Gastroesophageal sphincter (tissue), 3 donors: ENCODE measurements at regions not wholly inside any gene's neighbourhood (a gene's known extent, or its start where the extent isn't known, plus 50 kb on each side); places are given as distances from the start of the nearest gene placed in this dataset.

ENCODE experiments used
- CTCF ChIP-seq, 4 experiments: fragments of 200-600 bp in 2 of 4; fragments of 450-650 bp in 2 of 4; sonication (generic) in 1 of 4; IDR thresholded peaks; one replicate each; pipeline ENCODE4 v1.5.1; 2017 to 2019; ENCODE audit warnings: antibody characterized with exemption in 4 of 4, mild to moderate bottlenecking in 2 of 4, moderate library complexity in 2 of 4
- POLR2A ChIP-seq, 2 donors: fragments of 450-650 bp; IDR thresholded peaks; one replicate each; pipeline ENCODE4 v1.6.1; 2017; ENCODE audit warnings: antibody characterized with exemption in 2 of 2, mild to moderate bottlenecking in 2 of 2, moderate library complexity in 1 of 2

- TF ChIP-seq POLR2A (IDR thresholded peaks at IDR 0.05) = no peak
- no peak for TF ChIP-seq CTCF (IDR thresholded peaks at IDR 0.05)
Measured at GRCh38 chr5:158267228-158267627, 408.3 kb upstream of the CLINT1 start.
